ENCODE measurements at regions not wholly inside any gene's neighbourhood (a gene's known extent, or its start where the extent isn't known, plus 50 kb on each side); places are given as distances from the start of the nearest gene placed in this dataset.

DNA sequence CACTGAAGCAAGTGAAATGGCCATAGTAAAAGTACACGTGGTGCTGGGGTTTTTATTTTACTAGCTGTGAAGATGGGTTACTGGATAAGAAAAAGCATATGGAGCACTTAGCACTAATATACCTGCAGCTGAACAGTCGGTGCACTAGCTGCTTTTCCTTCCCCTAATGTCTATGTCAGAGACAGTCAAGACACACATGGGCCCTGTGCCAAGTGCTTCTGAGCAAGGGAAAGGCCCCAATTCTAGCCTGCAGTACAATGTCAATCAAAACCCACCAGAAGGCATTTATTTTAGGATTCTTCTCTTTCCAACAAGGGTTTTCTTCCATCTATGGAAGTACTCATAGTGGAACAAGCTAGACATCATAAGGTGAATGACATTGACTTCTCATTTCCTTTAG, 716.7 kb downstream of the CCSER2 start:
- no peak overlapping the region for H3K4me3 ChIP-seq
- TF ChIP-seq EP300 (IDR thresholded peaks at IDR 0.05): no peak
- TF ChIP-seq POLR2AphosphoS5 (IDR thresholded peaks at IDR 0.05): no peak
- TF ChIP-seq, protein P1, sequence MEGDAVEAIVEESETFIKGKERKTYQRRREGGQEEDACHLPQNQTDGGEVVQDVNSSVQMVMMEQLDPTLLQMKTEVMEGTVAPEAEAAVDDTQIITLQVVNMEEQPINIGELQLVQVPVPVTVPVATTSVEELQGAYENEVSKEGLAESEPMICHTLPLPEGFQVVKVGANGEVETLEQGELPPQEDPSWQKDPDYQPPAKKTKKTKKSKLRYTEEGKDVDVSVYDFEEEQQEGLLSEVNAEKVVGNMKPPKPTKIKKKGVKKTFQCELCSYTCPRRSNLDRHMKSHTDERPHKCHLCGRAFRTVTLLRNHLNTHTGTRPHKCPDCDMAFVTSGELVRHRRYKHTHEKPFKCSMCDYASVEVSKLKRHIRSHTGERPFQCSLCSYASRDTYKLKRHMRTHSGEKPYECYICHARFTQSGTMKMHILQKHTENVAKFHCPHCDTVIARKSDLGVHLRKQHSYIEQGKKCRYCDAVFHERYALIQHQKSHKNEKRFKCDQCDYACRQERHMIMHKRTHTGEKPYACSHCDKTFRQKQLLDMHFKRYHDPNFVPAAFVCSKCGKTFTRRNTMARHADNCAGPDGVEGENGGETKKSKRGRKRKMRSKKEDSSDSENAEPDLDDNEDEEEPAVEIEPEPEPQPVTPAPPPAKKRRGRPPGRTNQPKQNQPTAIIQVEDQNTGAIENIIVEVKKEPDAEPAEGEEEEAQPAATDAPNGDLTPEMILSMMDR (IDR thresholded peaks at IDR 0.05): no peak
- TF ChIP-seq POLR2A (IDR thresholded peaks at IDR 0.05; ENCODE audit: low read depth): no peak
- H3K9me3 ChIP-seq: peaks cover 0 to 21% (median 8%) of the 10 kb centered on the region in 4 donors
- H3K36me3 ChIP-seq: no peaks in the 10 kb centered on the region
- intact Hi-C loops (cut with DNase I): no loop called here
- no peaks in the 10 kb centered on the region for H3K4me1 ChIP-seq
- 61% methylated on average over 2 of the region's 2 CpGs for WGBS
- no peak overlapping the region for H3K27ac ChIP-seq (replicated peaks in 1 of 4)
- no peak for DNase-seq (ENCODE audit: extremely low spot score)
- H3K27me3 ChIP-seq: no peaks in the 10 kb centered on the region

GRCh38 chr10:85047170-85047834, 718.9 kb downstream of the CCSER2 start:
- 65% methylated on average over 5 of the region's 5 CpGs for WGBS

GRCh38 chr10:85047979-85048378, 719.6 kb downstream of the CCSER2 start:
- intact Hi-C loops (cut with DNase I): no loop called here
- WGBS: 83% methylated on average over 1 of the region's 1 CpG

More at GRCh38 chr10:85047170-85047834, 718.9 kb downstream of the CCSER2 start:
- no peak overlapping the region for H3K27ac ChIP-seq (replicated peaks in 1 of 4)
- no peaks in the 10 kb centered on the region for H3K36me3 ChIP-seq
- H3K4me1 ChIP-seq: no peaks in the 10 kb centered on the region
- DNase-seq (ENCODE audit: extremely low spot score): no peak
- no peaks in the 10 kb centered on the region for H3K27me3 ChIP-seq
- intact Hi-C loops (cut with DNase I): no loop called here
- TF ChIP-seq POLR2AphosphoS5 (IDR thresholded peaks at IDR 0.05) (no peak), POLR2A (IDR thresholded peaks at IDR 0.05; ENCODE audit: low read depth) (no peak), EP300 (IDR thresholded peaks at IDR 0.05) (no peak)
- TF ChIP-seq, protein P1 (IDR thresholded peaks at IDR 0.05): no peak
- no peak overlapping the region for H3K4me3 ChIP-seq
- H3K9me3 ChIP-seq: peaks cover 0 to 16% (median 6%) of the 10 kb centered on the region in 4 donors

GRCh38 chr10:85048644-85049043, 720.3 kb downstream of the CCSER2 start:
- Histone ChIP-seq H3K4me3 (no peak overlapping the region), H3K27me3 (no peaks in the 10 kb centered on the region), H3K36me3 (no peaks in the 10 kb centered on the region), H3K9me3 (peaks cover 0 to 18% (median 6%) of the 10 kb centered on the region in 4 donors), H3K4me1 (no peaks in the 10 kb centered on the region), H3K27ac (replicated peaks in 1 of 4) (no peak overlapping the region)
- intact Hi-C loops (cut with DNase I): no loop called here
- TF ChIP-seq POLR2A (IDR thresholded peaks at IDR 0.05; ENCODE audit: low read depth): no peak
- TF ChIP-seq, protein P1 (IDR thresholded peaks at IDR 0.05): no peak
- TF ChIP-seq EP300 (IDR thresholded peaks at IDR 0.05): no peak
- no peak for TF ChIP-seq POLR2AphosphoS5 (IDR thresholded peaks at IDR 0.05)
- DNase-seq (ENCODE audit: extremely low spot score): no peak
- 67% methylated on average over 2 of the region's 2 CpGs for WGBS

More at GRCh38 chr10:85047979-85048378, 719.6 kb downstream of the CCSER2 start:
- Histone ChIP-seq H3K9me3 (peaks cover 0 to 14% (median 7%) of the 10 kb centered on the region in 4 donors), H3K27me3 (no peaks in the 10 kb centered on the region), H3K36me3 (no peaks in the 10 kb centered on the region), H3K4me3 (no peak overlapping the region), H3K27ac (replicated peaks in 1 of 4) (no peak overlapping the region), H3K4me1 (no peaks in the 10 kb centered on the region)
- TF ChIP-seq EP300 (IDR thresholded peaks at IDR 0.05) (no peak), POLR2AphosphoS5 (IDR thresholded peaks at IDR 0.05) (no peak), POLR2A (IDR thresholded peaks at IDR 0.05; ENCODE audit: low read depth) (no peak)
- TF ChIP-seq, protein P1 (IDR thresholded peaks at IDR 0.05): no peak
- DNase-seq (ENCODE audit: extremely low spot score): no peak
